NCI-H2227 treated with DMSO at 0.1 percent for 48 hours (cell line): ENCODE measurements at regions not wholly inside any gene's neighbourhood (a gene's known extent, or its start where the extent isn't known, plus 50 kb on each side); places are given as distances from the start of the nearest gene placed in this dataset.
"Not testable (repeated sequence)": the region's sequence is repeated elsewhere in the genome, so short reads cannot be mapped to it uniquely, and the experiment has no call there.

ENCODE experiments used
- DNase-seq: peaks from one replicate; lab custom pipeline; 2025; lab: John Stamatoyannopoulos, UW

DNA sequence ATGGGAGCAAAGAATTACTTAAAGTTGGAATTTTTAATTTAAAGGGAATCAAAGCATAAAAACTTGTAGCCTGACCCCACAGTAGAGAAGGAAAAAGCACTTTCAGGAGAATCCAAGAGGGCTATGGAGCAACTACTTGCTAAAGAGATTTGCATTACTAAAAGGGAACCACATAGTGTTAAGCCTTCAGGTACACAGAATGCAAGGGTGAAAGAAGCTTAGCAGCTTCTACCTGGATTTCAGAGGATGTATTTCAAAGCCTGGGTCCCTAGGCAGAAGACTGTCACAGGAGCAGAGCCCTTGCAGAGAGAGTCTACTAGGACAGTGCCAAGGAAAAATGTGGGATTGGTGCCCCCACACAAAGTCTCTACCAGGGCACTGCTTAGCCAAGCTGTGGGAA is 575.0 kb downstream of the GBE1 start:
- no peak for DNase-seq

DNA sequence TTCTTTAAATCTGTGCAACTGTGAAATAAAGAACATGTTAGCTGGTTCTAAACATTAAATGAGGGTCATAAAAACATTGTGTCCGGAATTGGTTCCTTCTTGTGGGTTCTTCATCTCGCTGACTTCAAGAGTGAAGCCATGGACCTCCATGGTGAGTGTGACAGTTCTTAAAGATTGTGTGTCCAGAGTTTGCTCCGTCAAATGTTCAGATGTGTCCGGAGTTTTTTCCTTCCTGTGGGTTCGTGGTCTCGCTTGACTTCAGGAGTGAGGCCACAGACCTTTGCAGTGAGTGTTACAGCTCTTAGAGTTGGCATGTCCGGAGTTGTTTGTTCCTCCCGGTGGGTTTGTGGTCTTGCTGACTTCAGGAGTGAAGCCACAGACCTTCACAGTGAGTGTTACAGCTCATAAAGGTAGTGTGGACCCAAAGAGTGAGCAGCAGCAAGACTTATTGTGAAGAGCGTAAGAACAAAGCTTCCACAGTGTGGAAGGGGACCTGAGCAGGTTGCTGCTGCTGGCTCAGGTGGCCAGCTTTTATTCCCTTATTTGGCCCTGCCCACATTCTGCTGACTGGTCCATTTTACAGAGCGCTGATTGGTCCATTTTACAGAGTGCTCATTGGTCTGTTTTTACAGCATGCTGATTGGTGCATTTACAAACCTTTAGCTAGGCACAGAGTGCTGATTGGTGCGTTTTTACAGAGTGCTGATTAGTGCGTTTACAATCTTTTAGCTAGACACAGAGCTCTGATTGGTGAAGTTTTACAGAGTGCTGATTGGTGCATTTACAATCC is 579.2 kb downstream of the GBE1 start:
- not testable (repeated sequence) for DNase-seq

DNA sequence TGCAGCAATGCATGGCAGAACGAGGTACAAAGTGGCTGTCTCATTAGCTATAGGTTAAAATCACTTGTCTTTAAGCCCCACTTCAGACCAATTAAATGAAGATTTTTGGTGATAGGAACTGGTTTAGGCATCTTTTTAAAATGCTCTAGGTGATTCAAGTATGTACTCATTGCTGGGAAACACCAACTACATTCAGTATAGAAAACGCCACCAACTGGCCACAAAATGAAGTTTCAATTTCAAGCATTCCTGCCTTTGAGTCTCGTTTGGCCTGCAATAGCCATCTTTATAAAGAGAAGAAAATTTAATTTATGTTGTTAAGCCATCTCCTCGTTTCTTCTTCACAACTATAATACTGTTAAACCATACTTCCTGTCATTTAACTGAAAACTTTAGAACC is 587.9 kb downstream of the GBE1 start:
- DNase-seq: no peak

DNA sequence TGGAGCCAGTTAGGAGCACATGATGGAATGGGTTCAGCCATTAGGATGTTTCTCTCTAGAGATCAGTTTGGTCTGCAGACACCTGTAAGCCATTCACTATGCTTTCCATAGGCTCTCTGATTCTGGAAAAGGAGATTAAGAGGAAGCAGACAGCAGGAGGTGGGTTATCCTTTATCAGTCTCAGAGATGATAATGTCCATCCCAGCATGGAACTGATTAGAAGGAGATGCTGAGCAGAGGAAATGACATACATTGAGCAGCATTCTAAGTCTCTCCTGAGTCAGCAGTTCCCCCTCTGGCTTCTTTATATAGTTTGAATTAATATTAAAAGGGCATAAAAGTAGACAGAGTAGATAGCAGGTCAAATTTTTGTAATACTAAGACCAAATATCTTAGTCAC is 591.1 kb downstream of the GBE1 start:
- DNase-seq: no peak

DNA sequence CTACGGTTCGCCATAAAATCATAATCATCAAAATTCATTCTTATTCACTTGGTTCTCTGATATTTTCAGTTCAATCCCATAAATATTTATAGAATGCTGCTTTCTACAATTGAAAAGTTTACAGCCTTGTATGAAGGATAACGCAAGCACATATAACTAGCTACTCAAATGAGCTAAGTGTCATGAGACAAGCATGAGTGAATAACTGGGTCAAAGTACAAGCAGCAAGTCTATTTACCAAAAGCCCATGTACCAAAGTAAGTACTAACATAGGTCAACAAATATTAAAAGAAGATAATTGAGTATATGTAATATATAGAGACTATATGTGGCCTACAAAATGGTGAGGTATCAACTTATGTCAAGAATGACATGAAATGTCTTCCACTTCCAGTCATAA is 596.6 kb downstream of the GBE1 start:
- DNase-seq: no peak

DNA sequence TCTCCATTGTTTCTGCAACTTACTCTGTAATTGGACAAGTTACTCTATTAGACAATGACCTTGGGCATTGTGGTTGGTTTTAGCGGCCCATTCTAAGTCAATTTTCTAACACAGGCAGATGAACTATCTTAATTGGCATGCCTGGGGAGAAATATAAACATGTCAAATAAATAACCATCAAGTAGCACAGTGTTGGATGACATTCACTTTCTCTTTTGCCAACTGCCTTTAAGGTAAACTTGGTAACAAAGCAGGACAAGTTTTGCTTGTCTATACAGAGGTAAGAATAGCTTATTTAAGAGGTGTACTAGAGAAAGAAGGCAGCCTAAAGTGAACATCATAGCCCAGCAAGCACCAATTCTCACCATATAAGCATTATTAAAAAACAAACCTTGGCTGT is 599.6 kb downstream of the GBE1 start:
- DNase-seq: no peak

DNA sequence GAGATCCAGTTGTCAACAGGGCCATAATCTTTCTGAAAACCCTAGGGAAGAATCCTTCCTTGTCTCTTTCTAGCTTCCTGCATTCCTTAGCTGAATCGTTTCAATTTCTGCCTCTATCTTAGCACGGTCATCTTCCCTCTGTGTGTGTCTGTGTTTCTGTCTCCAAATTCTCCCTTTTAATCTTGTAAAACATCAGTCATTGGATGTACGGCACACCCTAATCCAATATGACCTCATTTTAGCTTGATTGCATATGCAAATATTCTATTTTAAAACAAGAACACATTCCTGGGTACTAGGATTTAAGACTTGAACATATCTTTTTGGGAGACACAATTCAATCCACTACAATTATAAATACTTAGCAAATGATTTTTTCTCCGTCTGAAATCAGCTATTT is 600.3 kb downstream of the GBE1 start:
- no peak for DNase-seq

DNA sequence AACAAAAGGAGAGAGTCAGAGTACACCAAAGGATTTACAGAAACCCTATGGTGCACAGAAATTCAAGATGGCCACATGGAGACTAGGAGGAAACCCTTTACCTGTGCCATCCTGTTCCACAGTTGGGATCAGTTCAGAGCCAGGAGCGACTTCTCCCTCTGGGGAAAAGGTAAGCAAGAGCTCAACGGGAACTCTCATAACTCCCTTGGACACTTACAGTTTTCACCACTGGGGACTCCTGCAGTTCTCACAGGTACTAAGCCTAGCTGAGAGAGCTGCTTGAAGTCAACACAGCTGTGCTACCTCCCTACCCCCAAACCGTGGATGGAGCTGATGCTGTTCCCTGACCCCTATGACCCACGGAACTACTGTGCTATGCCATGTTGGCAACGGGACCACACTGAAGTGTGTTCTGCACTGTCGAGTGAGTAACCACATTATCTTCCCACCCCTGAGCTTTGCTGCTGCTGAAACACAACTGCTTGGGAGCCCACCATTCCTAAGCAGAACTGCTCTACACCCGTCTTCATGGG is 606.8 kb downstream of the GBE1 start:
- no peak for DNase-seq

DNA sequence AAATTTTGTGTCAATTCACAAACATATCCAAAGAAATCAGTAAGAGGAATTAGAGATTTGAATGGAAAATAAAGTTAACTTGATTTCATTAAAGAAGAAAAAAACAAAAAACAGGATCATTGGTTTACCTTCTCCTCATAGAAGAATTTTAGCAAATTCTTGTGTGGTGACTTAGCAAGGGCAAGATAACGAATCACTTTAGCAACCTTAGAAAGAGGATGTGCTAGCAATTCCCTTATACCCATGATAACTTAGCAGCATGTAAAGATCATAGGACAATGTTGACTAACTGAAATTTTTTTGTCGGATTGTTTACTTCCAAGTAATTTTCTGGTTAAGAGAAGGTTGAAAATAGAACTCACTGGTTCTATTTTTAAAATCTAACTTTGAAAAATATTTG is 609.3 kb downstream of the GBE1 start:
- DNase-seq: no peak

DNA sequence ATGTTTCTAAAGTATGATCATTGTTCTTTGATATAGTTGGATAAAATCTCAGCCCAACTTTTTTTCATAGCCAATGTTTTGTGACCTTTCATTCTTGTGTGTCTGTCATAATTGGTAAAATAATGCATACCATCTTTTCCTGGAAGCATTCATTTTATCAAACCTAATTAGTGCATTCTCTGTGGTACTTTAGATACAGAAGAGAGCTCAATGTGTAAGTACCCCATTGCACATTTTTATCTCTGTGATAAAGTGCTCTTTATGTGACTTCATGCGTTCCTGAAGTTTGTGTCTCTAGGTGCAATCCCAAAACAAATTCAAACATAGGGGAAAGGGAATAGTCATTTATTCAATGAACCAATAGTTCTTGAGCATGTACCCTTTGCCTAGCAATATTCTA is 628.5 kb downstream of the GBE1 start:
- DNase-seq: no peak

DNA sequence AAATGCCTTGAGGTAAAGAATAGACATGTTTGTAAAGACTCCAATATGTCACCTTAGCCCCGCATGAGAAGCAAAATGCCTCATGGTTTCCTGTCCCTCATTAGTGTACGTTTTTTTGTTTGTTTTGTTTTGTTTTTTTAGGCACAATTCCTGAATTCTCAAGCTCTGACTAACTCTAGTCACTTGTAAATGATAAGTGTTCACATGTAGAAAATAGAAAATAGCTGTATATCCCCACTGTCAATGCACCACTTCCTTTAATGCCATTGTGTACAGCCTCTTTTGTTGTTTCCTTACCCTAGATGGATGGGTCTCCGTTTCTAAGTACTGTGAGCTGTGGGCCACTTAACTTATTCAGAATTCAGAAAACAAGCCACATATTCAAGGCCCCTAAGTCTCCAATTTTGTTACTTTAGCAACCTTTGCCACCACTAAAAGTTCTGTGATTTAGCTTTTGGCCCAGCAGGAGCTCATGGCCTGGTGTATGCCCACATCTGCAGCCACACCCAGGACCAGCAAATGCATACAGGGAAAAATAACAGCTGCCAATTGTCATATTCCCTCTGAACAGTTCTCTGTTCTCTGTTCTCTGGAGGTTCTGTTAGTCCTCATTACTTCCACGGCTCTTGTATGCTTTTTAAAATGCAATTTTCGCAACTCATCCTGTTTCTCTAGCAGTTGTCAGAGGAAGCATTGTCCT is 655.5 kb downstream of the GBE1 start:
- no peak for DNase-seq

DNA sequence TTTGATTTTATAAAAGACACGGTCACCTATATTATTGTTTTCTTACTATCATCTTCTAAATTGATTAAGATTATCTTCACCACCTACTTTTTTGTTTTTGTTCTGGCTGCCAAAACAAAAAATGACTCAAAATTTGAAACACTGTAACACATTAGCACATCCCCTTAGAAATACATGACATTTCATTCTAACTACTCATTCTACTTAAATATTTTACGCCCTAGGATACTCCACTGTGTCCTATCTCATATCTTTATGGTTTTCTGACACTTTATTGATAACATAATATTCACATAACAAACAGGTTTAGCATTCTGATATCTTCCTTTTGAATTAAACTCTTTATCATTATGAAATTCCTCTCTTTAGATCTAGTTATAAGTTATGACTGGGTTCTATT is 656.2 kb downstream of the GBE1 start:
- no peak for DNase-seq

DNA sequence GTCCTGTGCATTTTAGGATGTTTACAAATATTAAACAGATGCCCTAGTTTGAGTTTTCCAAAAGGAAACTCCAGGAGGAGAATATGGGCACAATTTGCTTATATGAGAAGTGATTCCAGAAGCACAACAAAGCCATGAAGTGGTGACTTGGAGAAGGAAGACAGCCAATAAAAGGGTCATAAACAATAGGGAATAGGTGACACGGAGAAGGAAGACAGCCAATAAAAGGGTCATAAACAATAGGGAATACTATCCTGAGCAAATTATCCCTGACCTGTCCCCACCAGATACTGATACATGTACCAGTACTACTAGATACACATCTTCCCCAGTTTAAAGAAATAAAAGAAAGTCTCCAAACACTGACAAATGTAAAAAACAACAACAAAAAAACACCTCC is 663.6 kb downstream of the GBE1 start:
- no peak for DNase-seq

DNA sequence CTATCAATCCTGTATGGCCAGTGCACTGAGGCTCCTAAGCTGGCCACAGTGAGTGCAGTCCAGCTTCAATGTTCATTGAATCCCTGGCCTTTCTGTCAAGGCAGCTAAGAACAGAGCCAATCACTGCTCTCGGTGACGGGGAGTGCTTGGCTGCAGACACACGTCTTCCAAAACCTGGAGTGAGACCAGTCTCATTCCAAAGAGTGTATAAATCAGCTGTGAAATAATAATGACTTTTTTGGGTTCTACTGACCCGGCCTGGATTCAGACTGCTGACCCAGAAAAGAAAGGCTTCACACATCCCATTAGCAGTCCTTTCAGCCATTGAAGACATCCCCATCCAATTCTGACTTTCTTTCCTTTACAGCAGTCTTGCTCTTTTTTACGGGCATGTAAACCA is 665.5 kb downstream of the GBE1 start:
- no peak for DNase-seq

DNA sequence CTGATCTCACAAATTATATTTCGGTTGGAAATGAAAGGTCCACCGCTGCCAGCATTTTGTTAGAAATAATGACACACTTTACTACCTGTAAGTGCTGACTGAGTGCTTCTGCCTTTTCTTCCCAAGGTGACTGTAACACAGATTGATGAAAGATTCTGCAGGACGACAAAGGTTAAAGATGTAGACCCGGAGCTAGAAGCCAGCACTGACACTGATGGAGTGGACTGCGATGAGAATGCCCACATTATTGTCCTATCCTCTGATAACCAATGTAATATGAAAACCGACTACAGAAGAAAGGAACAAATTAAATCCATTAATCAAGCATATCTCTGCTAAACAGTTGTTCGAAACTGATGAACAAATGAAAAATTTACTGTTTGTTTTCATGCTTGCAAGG is 666.5 kb downstream of the GBE1 start:
- no peak for DNase-seq

DNA sequence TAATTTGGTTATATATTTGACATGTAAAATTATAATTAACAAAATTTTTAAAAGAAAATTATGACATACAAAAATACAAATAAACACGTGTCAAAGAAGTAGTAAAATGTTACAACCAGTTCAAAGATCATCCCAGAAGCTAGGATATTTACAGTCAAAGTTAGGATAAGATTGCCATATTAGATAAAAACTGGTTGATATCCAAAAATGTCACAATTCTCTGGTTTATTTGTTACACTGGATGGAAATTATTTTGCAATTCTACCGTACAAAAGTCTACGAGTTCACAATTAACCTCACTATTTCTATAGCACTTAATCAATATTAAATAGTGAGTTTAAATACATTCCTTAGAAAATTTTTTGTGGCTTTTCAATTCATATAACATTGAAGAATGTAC is 673.8 kb downstream of the GBE1 start:
- no peak for DNase-seq

DNA sequence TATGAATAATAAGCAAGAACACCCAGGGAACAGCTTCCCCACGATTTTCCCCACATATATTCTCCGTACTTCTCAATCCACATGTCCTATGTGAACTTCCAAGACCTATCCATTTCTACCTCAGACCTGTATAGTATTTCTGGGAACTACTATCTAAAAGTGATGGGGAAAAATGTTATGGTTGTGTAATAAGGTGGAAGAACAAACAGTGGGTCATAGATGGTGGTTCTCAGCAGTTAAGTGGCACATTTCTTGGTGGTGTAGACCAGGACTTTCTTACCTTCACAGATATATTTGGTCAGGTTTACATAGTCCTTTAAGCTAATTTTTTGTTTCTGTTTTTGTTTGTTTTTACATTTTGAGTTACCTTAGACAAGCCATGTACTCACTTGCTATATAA is 675.1 kb downstream of the GBE1 start:
- DNase-seq: no peak

DNA sequence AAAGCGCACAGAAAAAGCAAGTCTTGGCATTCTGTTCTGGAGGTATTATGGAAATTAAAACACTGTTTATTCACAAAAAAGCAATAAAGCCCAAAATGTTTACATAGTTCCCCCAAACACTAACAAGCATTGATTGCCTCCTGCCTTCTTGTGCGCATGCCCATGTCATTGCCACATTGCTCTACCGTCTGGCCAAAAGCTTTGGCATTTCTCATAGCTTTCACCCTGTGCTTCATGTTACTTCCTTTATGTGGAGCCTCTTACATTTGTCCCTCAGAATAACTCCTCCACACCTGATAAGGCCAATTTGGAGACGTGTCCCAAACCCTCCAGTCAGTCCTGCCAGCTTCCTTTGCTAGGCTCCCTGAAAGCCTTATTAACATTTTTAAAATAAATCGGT is 680.8 kb downstream of the GBE1 start:
- DNase-seq: no peak

DNA sequence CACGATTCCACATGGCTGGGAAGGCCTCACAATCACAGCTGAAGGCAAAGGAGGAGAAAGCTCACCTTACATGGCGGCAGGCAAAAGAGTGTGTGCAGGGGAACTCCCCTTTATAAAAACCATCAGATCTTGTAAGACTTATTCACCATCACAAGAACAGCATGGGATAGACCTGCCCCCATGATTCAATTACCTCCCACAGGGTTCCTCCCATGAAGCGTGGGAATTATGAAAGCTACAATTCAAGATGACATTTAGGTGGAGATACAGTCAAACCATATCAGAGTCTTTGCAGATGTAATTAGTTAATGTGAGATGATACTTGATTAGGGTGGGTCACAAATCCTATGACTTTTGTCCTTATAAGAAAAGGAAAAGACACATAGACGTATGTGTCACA is 688.9 kb downstream of the GBE1 start:
- DNase-seq: no peak

DNA sequence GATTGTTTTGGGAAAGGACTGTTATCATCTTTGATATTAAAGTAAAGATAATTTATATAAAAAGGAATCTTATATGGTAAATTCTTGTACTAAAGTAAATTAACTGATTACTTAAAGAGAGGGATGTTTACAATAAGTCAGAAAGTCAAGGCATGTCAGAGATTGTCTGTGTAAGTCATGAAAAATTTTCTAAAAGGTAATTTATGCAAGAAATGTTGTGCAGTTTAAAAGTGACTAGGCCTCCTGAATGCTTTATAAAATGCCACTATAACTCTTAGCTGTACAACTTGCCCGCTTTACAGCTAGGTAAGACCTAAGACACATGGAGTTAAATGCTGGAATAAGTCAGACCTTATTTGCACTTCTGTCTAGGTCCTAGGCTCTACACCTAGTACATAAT is 692.9 kb downstream of the GBE1 start:
- DNase-seq: no peak

DNA sequence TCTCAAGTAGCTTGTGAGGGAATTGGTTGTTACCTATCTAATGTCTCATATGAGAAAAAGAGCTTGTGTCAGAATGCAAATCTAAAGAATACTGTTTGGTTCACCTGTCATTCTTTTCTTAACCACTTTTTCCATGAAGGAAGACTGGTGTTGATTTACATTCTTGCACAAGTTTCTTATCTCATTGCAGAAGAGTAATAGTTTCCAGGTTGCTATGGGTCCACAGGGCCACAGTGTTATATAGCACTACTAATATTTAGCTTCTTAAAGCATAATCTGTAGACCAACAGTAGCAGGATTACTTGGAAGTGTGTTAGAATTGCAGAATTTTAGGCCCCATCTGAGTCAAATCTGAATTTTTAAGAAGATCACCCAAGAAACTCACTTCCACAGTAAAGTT is 697.5 kb downstream of the GBE1 start:
- DNase-seq: no peak

DNA sequence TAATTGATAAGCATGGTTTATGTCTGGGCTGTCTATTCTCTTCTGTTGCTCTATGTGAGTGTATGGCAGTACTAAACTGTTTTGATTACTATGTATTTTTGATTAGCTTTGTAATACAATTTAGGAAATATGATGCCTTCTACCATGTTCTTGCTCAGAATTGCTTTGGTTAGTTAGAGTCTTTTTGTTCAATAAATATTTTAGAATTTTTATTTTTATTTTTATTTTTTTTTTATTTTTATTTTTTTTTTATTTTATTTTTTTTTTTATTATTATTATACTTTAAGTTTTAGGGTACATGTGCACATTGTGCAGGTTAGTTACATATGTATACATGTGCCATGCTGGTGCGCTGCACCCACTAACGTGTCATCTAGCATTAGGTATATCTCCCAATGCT is 710.3 kb downstream of the GBE1 start:
- DNase-seq: not testable (repeated sequence)

DNA sequence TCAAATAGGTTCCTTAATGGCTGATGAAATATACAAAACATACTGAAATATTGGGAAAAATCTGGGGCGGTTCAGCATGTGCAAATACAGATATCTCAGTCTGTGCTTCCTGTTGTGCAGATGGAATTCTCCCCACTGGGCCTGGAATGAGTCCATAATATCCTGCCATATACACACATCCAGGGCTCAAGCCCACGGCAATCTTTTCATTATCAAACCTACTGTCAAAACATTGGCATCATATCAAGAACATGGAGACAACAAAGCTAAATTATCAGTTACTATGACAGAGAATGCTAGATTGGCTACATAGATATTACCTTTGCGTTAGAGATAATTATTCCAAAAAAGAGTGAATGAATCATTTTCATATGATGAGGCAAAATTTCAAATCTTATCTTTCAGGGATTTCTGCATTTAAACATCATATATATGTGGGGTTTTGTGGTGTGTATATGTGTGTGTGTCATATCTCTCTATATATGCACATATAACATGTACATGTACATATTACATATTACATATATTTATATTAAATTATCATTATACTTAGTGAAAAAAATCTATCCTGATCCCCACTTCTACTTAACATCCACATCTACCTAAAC is 713.3 kb downstream of the GBE1 start:
- DNase-seq: no peak
